Erythroblast (primary cell): ENCODE measurements at regions not wholly inside any gene's neighbourhood (a gene's known extent, or its start where the extent isn't known, plus 50 kb on each side); places are given as distances from the start of the nearest gene placed in this dataset.

Source experiments
- GATA1 ChIP-seq: IDR thresholded peaks from 2 replicates; pipeline ENCODE4 v1.6.1; 2011; ENCODE audit warnings: low read depth, mild to moderate bottlenecking, control low read depth, low read length, moderate library complexity
- POLR2A ChIP-seq: IDR thresholded peaks from 2 replicates; pipeline ENCODE4 v1.6.1; 2011; ENCODE audit warnings: mild to moderate bottlenecking, low read length

DNA sequence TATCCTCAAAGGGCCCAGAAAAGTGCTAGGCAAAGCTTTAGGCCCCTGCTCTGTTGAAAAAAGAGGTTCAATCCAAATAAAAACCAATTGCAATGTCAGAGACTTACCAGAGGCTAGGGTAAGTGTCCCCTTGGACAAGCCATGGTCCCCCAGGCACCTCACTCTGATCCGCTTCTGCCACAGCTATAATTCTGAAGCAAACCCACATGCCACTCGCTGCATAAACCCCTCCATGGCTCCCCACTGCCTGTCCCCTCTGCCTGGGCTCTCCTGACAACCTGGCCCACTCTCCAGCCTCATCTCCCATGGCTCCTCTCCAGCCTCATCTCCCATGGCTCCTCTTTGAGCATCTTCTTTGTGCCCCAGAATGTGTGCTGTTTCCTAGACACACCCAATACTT lies 169.6 kb upstream of the TLE3 start:
- TF ChIP-seq POLR2A = no peak
- TF ChIP-seq GATA1 = no peak
